Hepatocyte (in vitro differentiated cells): ENCODE measurements at regions not wholly inside any gene's neighbourhood (a gene's known extent, or its start where the extent isn't known, plus 50 kb on each side); places are given as distances from the start of the nearest gene placed in this dataset.

Experiments
- CTCF ChIP-seq: fragments of 200-600 bp; sonication (generic); IDR thresholded peaks from 2 replicates; pipeline ENCODE4 v1.5.1; 2016; ENCODE audit warnings: antibody characterized with exemption, mild to moderate bottlenecking; ENCODE audit not compliant: poor library complexity
- EZH2phosphoT487 ChIP-seq: fragments of 200-600 bp; sonication (generic); IDR thresholded peaks from one replicate; pipeline ENCODE4 v1.6.1; 2018; ENCODE audit warnings: antibody characterized with exemption, mild to moderate bottlenecking, low read depth, moderate library complexity; ENCODE audit not compliant: unreplicated experiment, severe bottlenecking

GRCh38 chr15:96262549-96263489 is 67.7 kb upstream of the NR2F2 start:
- TF ChIP-seq CTCF (no peak), EZH2phosphoT487 (no peak)
